SIG-M5 treated with dmso at 0.1 percent for 504 hours (cell line): ENCODE measurements at regions not wholly inside any gene's neighbourhood (a gene's known extent, or its start where the extent isn't known, plus 50 kb on each side); places are given as distances from the start of the nearest gene placed in this dataset.

Source experiments
- DNase-seq: peaks from one replicate; lab custom pipeline; 2025; ENCODE audit not compliant: unreplicated experiment; lab: John Stamatoyannopoulos, UW

DNA sequence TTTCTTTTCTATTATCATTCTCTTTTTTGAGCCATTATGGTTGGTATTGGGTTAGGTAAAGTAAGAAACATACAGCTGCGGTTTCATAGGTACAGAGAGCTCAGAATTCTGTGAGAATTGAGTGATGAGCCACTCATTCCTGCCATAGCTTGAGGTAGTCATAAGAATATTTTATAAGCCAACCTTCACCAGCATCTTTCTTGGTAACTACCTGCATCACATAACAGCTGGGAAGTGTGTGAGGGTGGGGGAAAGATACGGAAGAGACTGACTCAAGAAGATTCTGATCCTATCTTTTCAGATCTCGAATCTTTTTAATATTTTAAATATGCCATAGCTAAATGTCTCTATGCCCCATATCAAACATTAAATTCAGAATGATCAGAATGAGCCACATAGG is 313.8 kb upstream of the DDX18 start:
- no peak for DNase-seq

DNA sequence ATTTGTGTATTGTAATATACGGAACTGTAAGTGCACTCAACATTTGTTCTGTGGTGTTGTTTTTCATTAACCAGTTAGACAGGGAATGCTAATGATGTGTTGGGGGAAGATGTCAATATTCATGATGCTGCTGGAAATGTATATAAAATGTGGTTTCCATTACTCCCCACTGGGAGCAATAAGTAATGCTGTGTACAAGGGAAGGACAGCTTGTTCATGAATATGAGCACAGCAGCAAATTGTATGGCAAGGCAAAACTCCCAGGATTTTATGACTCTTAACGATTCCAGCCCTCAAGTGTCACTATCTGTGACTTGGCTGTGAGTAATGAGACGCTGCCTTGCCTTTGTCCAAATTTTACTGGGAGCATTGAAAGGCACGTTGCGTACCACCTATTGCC is 312.4 kb upstream of the DDX18 start:
- no peak for DNase-seq

DNA sequence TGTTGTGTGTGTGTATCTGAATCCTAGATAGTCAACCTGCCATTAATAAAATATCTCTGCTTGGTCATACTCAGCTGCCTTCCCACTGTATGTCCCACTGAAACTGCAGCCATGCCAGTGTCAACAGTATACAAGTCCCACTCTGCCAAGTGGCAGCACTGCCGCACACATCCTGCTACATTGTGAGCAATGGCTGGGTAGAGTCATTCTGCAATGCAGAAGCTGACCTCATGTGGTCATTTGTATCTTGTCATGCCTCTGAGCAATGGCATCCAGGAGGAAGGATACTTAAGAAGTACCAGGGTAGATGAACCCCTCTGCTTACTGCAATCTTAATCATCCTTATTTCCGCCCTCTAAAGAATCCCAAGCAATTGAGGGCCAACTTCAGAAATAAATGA is 302.2 kb upstream of the DDX18 start:
- no peak for DNase-seq

DNA sequence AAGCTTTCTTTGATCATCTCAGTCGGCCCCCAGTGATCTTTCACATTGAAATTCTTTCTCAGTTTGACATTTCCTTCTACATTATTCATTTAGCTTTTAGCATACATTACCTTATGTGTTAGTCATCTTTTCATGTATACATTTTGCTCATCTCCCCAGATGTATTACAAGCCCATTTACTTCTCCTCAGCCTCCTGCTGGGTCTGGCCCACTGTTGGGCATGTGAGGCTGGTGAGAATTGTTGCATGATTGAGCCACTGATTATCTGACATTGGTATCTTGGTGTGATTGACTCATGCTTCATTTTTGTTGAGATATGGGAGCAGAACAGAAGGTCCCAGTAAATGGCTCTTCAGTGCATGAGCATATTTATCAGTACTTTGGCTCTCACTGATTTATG is 300.1 kb upstream of the DDX18 start:
- no peak for DNase-seq

- DNase-seq = no peak
Observed at GRCh38 chr2:117519238-117519637, 295.3 kb upstream of the DDX18 start.

DNA sequence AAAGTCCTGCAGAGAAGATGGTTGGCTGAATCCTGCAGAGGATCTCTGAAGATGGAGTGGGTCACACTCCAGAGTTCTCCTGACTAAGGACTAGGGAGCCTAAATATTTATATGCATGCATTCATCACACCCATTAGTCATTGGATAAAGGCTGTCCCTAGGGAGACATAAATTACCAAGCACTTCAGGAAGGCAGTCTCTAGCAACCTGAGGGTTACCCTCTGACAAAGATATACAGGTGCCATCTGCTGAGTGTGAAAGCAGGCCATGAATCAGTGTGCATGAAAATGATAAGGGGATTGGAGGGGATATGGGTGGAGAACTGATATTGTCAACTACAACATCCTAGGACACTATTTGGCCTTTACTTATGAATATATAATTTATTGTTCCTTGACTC is 294.8 kb upstream of the DDX18 start:
- DNase-seq = no peak

DNA sequence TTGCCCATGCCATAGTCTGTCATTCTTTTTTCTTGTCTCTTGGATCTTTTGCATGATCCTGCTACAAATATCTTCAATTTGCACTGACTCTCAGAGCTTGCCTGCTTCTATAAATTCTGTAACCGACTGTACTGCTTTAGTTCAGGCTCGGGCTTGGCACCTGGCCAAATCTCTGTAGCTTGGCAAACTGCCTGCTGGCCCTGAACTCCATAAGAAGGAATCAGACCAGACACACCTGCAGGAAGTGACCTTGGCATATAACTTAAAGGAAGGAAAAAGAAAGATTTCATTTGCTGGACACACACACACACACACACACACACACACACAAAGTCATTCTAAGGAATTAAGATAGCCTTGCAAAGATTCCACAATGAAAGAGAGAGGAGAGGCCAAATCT is 291.2 kb upstream of the DDX18 start:
- no peak for DNase-seq

GRCh38 chr2:117523711-117524238 is 290.7 kb upstream of the DDX18 start:
- DNase-seq = no peak

DNA sequence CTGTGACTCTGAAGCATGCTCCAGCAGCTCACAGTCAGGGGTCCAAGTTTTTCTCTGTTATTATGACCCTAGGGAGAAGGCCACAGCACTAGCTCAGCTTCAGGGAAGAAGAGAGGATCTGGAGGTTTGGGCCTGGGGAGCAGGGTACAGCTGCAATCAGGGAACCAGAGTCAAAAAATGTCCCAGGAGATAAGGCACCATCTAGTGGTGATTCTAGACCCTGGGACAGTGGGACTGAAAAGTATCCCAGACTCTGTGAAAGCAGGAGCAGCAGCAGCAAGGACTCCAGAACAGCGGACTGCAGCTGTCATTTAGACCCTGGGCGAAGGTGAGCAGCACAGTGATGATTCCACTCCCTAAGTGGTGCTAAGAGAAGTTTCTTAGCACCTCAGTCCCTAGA is 278.4 kb upstream of the DDX18 start:
- peak; percentile 6 for DNase-seq

GRCh38 chr2:117537032-117537431 is 277.5 kb upstream of the DDX18 start:
- DNase-seq = no peak

- no peak for DNase-seq
Observed at GRCh38 chr2:117551858-117552257, 262.6 kb upstream of the DDX18 start.

DNA sequence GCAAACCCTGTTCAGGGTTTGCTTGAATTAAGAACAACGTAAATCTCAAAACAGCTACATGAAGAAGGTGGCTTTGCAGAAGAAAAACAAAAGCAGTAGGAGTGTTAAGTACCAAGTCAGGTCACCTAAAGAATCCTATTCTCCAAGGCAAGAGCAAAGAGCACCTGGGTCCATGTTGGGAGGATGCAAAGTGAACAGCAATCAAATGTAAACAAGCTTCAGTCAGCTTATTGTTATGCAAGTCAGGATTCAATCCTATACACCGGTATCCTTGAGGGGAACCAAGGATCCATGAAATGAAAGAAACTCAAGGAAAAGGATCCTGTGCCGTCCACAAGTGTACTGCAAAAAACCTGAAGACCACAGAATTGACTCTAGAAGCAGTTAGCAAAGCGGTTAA is 261.0 kb upstream of the DDX18 start:
- DNase-seq = no peak

GRCh38 chr2:117555965-117556364 is 258.5 kb upstream of the DDX18 start:
- DNase-seq = no peak

DNA sequence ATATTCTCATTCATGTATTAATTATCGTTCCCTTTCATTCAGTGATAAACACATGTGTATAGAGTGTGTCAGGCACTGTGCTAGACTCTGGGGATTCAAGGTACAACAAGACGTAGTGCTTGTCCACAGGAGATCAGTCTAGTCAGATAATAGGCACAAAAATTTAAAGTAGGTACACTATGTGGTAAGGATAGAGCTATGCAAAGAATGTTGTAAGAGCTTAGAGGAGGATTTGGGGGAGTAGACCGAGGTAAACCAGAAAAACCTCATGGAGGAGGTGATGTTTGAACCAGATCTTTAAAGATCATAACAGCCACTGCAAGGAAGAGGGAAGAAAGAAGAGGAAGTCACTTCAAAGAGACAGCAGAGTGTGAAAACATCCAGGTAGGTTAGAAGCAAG is 256.9 kb upstream of the DDX18 start:
- DNase-seq = no peak

GRCh38 chr2:117562654-117563053 is 251.8 kb upstream of the DDX18 start:
- DNase-seq = no peak

GRCh38 chr2:117571590-117572349 is 242.7 kb upstream of the DDX18 start:
- DNase-seq = no peak

GRCh38 chr2:117587310-117587709 is 227.2 kb upstream of the DDX18 start:
- no peak for DNase-seq

DNA sequence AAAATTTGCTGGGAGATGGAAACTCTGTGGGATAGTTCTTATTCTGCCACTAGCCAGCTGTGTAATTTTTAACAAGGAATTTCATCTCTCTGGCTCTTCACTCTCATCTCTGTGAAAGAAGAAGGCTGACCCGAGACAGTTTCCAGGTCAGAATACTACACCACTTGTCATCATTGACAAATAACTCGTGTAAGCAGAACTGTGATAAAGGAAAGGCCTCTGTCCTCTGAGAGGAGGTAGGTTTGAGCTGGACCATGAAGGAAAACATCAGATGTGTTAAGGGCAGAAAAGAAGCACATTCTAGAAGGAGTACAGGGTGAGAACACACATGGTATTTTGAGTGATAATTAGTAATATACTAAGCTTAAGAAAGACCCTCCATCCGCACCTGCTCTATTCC is 211.4 kb upstream of the DDX18 start:
- DNase-seq = no peak

DNA sequence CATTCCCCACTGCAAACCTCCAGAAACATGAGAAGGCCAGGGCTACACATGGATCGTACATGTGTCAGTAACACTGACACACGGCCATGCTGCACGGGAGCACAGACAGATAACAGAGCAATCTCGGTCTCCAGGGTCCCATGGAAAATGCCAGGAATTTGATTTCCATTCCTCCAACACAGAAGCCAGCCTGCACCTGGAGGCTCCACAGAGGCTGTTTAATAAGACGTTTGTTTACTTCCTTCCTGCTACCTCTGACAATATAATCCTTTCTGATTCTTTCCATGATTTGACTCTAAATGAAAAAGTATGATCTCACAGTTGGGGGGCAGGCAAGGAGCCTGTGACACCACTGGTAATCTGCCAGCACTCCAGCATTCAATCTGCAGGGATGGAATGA is 210.9 kb upstream of the DDX18 start:
- no peak for DNase-seq

DNA sequence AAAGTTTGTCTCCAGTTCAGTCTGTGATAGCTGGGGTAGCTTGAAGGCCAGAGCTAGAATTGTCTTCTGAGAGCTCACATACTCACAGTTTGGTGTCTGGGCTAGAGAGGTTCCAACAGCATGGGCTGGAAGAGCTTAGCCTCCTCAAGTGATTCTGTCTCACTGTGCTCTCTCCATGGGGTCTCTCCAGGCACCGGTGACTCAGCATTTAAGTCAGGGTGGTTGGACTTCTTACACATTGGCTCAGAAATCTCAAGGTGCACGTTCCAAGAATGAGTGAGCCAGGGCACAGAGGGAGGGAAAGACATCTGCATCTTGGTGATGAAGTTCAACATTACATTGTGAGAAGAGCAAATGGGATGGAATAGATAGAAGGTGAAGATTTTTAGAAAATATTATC is 207.3 kb upstream of the DDX18 start:
- DNase-seq = no peak

DNA sequence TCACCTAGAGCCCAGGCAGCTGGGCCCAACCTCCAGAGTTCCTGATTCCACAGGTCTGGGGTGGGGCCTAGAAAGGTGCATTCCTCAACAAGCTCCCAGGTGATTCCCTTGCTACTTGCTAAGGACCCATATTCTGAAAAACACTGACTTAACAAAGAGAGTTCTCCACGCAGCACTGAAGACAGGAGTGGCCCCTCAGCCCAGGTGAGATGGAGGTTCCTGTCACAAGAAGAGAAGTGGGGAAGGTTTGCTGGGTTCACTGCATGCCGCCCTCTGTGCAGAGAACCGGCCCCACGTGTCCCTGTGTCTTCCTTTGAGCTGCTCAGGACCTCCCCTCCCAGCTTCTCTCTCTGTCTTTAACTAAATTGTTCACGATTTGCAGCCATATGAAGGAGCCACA is 201.4 kb upstream of the DDX18 start:
- DNase-seq = no peak

DNA sequence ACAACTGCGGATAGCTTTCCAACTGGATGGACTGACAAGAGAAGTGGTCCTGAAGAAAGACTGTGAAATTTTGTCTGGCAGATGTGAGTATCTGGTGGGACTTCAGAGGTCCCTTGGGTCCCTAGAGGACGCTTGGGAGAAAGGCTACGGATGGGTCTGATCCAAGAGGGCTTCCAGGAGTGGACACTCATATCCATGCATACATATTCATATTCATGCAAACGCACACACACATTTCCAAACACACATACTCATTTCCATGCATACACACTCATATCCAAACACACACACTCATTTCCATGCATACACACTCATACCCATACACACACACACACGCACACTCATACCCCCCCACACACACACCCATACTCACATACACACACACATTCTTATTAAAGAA is 200.2 kb upstream of the DDX18 start:
- DNase-seq = no peak

- DNase-seq = no peak
Observed at GRCh38 chr2:117614823-117615534, 199.5 kb upstream of the DDX18 start.
